Peyer's patch (tissue), 4 donors: ENCODE measurements at regions not wholly inside any gene's neighbourhood (a gene's known extent, or its start where the extent isn't known, plus 50 kb on each side); places are given as distances from the start of the nearest gene placed in this dataset.

Source experiments
- DNase-seq, 3 donors: peaks; one replicate each; pipeline ENCODE4 v3.0.0-alpha.2; 2017 to 2019
- H3K27ac ChIP-seq, 4 donors: fragments of 200-600 bp; sonication (generic); one replicate each; pipeline ENCODE4 v1.5.1; 2016 to 2019
- H3K27me3 ChIP-seq, 2 donors: fragments of 200-600 bp; sonication (generic); one replicate each; pipeline ENCODE4 v1.5.1; 2019
- H3K36me3 ChIP-seq, 3 donors: fragments of 200-600 bp; sonication (generic); one replicate each; pipeline ENCODE4 v1.5.1; 2016 to 2019
- H3K4me1 ChIP-seq, 4 donors: fragments of 200-600 bp; sonication (generic); one replicate each; pipeline ENCODE4 v1.5.1; 2016 to 2019
- H3K4me3 ChIP-seq, 4 donors: fragments of 200-600 bp; sonication (generic); 1 replicate in 3 of 4; 2 replicates in 1 of 4; pipeline ENCODE4 v1.5.1; 2016 to 2019; ENCODE audit warnings: mild to moderate bottlenecking in 1 of 4
- H3K9me3 ChIP-seq, 4 donors: fragments of 200-600 bp; sonication (generic); one replicate each; pipeline ENCODE4 v1.5.1; 2016 to 2019; ENCODE audit warnings: mild to moderate bottlenecking in 1 of 4
- POLR2A ChIP-seq, 2 donors: fragments of 450-650 bp; IDR thresholded peaks; one replicate each; pipeline ENCODE4 v1.5.1; 2017; ENCODE audit warnings: antibody characterized with exemption in 2 of 2, mild to moderate bottlenecking in 2 of 2, moderate library complexity in 2 of 2
- TF ChIP-seq, protein P1 (sequence below), 6 experiments: fragments of 450-650 bp in 4 of 6; fragments of 200-600 bp in 2 of 6; sonication (generic) in 1 of 6; IDR thresholded peaks; one replicate each; pipeline ENCODE4 v1.5.1; 2017 to 2019; ENCODE audit warnings: antibody characterized with exemption in 6 of 6, mild to moderate bottlenecking in 3 of 6, moderate library complexity in 1 of 6

DNA sequence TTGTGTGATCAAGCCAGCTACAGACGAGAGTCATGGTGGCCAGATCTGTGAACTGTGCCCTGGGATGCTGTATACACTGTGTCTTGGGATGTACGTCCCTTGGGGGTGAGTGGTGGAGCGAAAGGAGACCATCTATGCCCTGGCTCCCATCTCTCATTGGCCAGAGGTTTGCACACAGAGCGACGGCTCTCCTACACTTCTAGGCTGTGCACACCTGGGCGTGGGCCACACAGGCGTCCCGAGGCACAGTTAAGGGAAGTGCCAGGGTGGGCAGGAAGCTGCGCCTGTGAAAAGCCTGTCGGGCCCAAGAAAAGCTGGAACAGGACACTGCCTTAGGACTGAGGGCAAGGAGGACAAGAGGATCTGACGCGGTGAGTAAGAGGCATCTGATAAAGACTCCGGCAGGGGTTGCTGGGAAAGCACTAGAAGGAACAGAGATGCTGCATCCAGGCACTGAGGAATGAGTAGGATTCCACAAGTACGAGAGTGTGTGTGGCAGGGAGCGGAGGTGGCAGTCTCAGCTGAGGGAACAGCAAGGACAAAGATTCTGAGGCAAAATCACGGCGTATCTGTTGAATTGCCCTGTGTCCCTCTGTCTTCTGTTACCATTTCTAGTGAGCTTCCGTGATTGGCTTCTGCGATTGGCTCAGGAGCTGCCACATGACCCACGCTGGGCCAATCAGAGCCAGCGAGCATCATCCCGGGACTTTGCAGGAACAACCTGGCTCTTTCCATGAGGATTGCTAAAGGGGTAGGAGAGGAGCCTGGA, 67.9 kb upstream of the ZBTB40 start:
- H3K4me3 ChIP-seq: no peak overlapping the region
- TF ChIP-seq, protein P1, sequence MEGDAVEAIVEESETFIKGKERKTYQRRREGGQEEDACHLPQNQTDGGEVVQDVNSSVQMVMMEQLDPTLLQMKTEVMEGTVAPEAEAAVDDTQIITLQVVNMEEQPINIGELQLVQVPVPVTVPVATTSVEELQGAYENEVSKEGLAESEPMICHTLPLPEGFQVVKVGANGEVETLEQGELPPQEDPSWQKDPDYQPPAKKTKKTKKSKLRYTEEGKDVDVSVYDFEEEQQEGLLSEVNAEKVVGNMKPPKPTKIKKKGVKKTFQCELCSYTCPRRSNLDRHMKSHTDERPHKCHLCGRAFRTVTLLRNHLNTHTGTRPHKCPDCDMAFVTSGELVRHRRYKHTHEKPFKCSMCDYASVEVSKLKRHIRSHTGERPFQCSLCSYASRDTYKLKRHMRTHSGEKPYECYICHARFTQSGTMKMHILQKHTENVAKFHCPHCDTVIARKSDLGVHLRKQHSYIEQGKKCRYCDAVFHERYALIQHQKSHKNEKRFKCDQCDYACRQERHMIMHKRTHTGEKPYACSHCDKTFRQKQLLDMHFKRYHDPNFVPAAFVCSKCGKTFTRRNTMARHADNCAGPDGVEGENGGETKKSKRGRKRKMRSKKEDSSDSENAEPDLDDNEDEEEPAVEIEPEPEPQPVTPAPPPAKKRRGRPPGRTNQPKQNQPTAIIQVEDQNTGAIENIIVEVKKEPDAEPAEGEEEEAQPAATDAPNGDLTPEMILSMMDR (IDR thresholded peaks at IDR 0.05): no peak
- no peak for TF ChIP-seq POLR2A (IDR thresholded peaks at IDR 0.05)
- H3K36me3 ChIP-seq: no peaks in the 10 kb centered on the region
- no peaks in the 10 kb centered on the region for H3K9me3 ChIP-seq
- no peak for DNase-seq
- no peak overlapping the region for H3K27ac ChIP-seq
- H3K27me3 ChIP-seq: no peaks in the 10 kb centered on the region
- no peaks in the 10 kb centered on the region for H3K4me1 ChIP-seq

DNA sequence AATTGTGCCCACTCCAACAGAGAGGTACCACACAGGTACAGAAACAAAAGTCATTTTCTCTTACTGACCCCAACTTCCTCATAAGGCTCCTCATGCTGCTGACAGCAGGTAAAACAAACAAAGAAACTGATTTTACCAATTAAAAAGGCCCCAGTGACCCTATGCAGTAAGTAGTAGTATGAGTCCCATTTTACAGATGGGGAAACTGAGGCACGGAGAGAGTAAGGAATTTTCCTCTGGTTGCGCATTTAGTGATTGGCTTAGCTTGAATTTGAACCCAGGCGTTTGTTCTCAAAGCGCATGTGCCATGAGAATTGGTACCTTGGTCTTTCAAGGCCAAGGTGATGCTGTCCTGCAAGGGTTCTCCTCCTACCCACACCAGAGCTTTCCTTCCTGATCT, 66.1 kb upstream of the ZBTB40 start:
- H3K4me3 ChIP-seq: no peak overlapping the region
- no peaks in the 10 kb centered on the region for H3K9me3 ChIP-seq
- H3K27me3 ChIP-seq: no peaks in the 10 kb centered on the region
- TF ChIP-seq, protein P1 (IDR thresholded peaks at IDR 0.05): no peak
- TF ChIP-seq POLR2A (IDR thresholded peaks at IDR 0.05): no peak
- no peaks in the 10 kb centered on the region for H3K4me1 ChIP-seq
- no peak overlapping the region for H3K27ac ChIP-seq
- H3K36me3 ChIP-seq: no peaks in the 10 kb centered on the region
- DNase-seq: no peak

DNA sequence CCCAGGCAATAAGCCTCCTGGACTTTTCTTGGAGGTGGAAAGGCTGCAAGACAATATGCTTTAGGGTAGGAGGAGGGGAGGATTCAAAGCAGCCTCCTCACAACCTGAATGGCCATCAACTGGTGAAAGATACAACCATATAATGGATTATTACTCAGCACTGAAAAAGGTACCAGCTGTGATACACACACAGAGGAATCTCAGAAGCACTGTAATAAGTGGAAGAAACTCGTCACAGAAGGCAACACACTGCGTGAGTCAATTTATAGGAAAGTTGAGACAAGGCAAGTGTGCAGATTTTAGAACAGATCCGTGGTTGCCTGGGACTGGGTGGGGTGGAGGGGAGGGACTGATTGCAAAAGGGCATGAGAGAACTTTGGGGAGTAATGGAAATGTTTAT, 64.9 kb upstream of the ZBTB40 start:
- Histone ChIP-seq H3K36me3 (no peaks in the 10 kb centered on the region), H3K27ac (no peak overlapping the region), H3K27me3 (no peaks in the 10 kb centered on the region), H3K4me3 (no peak overlapping the region), H3K9me3 (no peaks in the 10 kb centered on the region), H3K4me1 (no peaks in the 10 kb centered on the region)
- no peak for TF ChIP-seq POLR2A (IDR thresholded peaks at IDR 0.05)
- TF ChIP-seq, protein P1 (IDR thresholded peaks at IDR 0.05): no peak
- DNase-seq: no peak

GRCh38 chr1:22387919-22388580, 63.6 kb upstream of the ZBTB40 start:
- no peak for DNase-seq
- H3K27ac ChIP-seq: no peak overlapping the region
- no peaks in the 10 kb centered on the region for H3K9me3 ChIP-seq
- no peaks in the 10 kb centered on the region for H3K36me3 ChIP-seq
- TF ChIP-seq POLR2A (IDR thresholded peaks at IDR 0.05): no peak
- TF ChIP-seq, protein P1 (IDR thresholded peaks at IDR 0.05): no peak
- no peak overlapping the region for H3K4me3 ChIP-seq
- H3K27me3 ChIP-seq: no peaks in the 10 kb centered on the region
- H3K4me1 ChIP-seq: no peaks in the 10 kb centered on the region

DNA sequence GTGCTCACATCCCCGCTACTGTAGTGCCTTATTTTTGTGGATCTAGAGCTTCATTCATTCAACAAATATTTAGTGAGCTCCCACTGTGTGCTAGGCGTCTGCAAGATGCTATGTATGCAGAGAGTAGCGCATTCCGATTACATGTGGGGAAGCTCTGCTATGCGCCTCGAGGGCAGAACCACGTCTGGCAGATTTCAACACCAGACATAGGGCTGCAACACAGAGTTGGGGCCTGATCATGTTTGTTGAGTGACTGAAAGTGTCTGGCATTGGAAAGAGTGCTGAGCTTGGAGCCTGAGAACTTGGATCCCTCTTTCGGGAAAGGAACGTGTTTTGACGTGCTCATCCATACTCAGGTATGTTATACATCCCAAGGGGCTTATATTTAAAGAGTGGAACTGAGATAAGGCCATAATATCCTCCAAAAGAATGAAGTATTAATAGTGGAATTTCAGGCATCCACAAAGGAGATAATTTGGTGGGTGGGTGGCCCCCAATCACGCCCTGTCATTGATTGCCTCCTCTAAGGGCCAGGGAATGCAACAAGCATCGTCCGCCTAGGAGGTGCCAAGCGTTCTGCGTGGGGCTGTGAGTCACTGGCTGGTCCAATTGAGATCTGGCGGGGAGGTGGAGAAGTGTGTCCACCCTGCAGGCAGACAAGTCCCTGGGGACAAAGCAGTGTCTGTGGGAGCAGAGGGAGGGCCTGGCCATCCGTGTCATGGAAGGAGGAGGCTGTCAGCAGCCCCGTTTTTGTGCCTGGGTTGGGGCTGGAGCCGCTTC, 62.8 kb upstream of the ZBTB40 start:
- no peaks in the 10 kb centered on the region for H3K4me1 ChIP-seq
- H3K36me3 ChIP-seq: no peaks in the 10 kb centered on the region
- H3K27ac ChIP-seq: no peak overlapping the region
- H3K27me3 ChIP-seq: no peaks in the 10 kb centered on the region
- no peak for DNase-seq
- no peak overlapping the region for H3K4me3 ChIP-seq
- no peaks in the 10 kb centered on the region for H3K9me3 ChIP-seq
- no peak for TF ChIP-seq POLR2A (IDR thresholded peaks at IDR 0.05)
- TF ChIP-seq, protein P1 (IDR thresholded peaks at IDR 0.05): no peak
